Fibroblast of skin of left biceps (primary cell): ENCODE measurements at regions not wholly inside any gene's neighbourhood (a gene's known extent, or its start where the extent isn't known, plus 50 kb on each side); places are given as distances from the start of the nearest gene placed in this dataset.
A peak's percentile ranks its signal among the peaks of the same experiment; 100 is the strongest.
"Not testable (repeated sequence)": the region's sequence is repeated elsewhere in the genome, so short reads cannot be mapped to it uniquely, and the experiment has no call there.

Experiments used
- DNase-seq, 2 experiments: peaks; one replicate each; pipeline ENCODE4 v3.0.0-alpha.2; 2013; ENCODE audit warnings: low read depth in 2 of 2

GRCh38 chr13:59230484-59231264 lies 933.1 kb downstream of the DIAPH3 start:
- no peak for DNase-seq

- no peak for DNase-seq
These were observed 927.3 kb downstream of the DIAPH3 start for GRCh38 chr13:59236309-59236919.

GRCh38 chr13:59236944-59237343 lies 926.8 kb downstream of the DIAPH3 start:
- no peak for DNase-seq

GRCh38 chr13:59247171-59247570 lies 916.6 kb downstream of the DIAPH3 start:
- DNase-seq: no peak

GRCh38 chr13:59250336-59251189 lies 913.2 kb downstream of the DIAPH3 start:
- no peak for DNase-seq

- no peak for DNase-seq
These were observed 904.3 kb downstream of the DIAPH3 start for GRCh38 chr13:59259165-59260000.

GRCh38 chr13:59261928-59262488 lies 901.7 kb downstream of the DIAPH3 start:
- DNase-seq: no peak

GRCh38 chr13:59263531-59263930 lies 900.2 kb downstream of the DIAPH3 start:
- no peak for DNase-seq

GRCh38 chr13:59266478-59267063 lies 897.2 kb downstream of the DIAPH3 start:
- DNase-seq: no peak

GRCh38 chr13:59269476-59269875 lies 894.3 kb downstream of the DIAPH3 start:
- peak; percentile 73 to 74 for DNase-seq

- DNase-seq: no peak
These were observed 893.4 kb downstream of the DIAPH3 start for GRCh38 chr13:59270327-59270726.

- no peak for DNase-seq
These were observed 888.6 kb downstream of the DIAPH3 start for GRCh38 chr13:59274958-59275727.

GRCh38 chr13:59276436-59276835 lies 887.3 kb downstream of the DIAPH3 start:
- no peak for DNase-seq

- no peak for DNase-seq
These were observed 886.6 kb downstream of the DIAPH3 start for GRCh38 chr13:59277106-59277505.

- no peak for DNase-seq
These were observed 884.7 kb downstream of the DIAPH3 start for GRCh38 chr13:59279028-59279427.

- DNase-seq: no peak
These were observed 884.2 kb downstream of the DIAPH3 start for GRCh38 chr13:59279576-59279975.

- DNase-seq: no peak
These were observed 883.4 kb downstream of the DIAPH3 start for GRCh38 chr13:59280297-59280696.

GRCh38 chr13:59281453-59281852 lies 882.3 kb downstream of the DIAPH3 start:
- no peak for DNase-seq

- not testable (repeated sequence) for DNase-seq
These were observed 871.5 kb downstream of the DIAPH3 start for GRCh38 chr13:59292240-59292639.

- no peak for DNase-seq
These were observed 864.1 kb downstream of the DIAPH3 start for GRCh38 chr13:59299584-59299983.
